CD4-positive, alpha-beta T cell (primary cell): ENCODE measurements at regions not wholly inside any gene's neighbourhood (a gene's known extent, or its start where the extent isn't known, plus 50 kb on each side); places are given as distances from the start of the nearest gene placed in this dataset.

Experiments
- ATAC-seq: fragments of 200-7000 bp; cut with Tn5 transposase; one replicate; pipeline ENCODE4 v1.10.0; 2022; ENCODE audit warnings: mild to moderate bottlenecking; ENCODE audit not compliant: poor library complexity
- CTCF ChIA-PET: fragments of 350-600 bp; sonication (Branson Sonifier 250); formaldehyde crosslinking; loops from one replicate; lab custom pipeline; 2021; ENCODE audit warnings: antibody characterized with exemption, inconsistent platforms; lab: Charles Lee
- POLR2A ChIA-PET: fragments of 350-600 bp; sonication (Branson Sonifier 250); formaldehyde crosslinking; loops from one replicate; lab custom pipeline; 2021; ENCODE audit warnings: antibody characterized with exemption, inconsistent platforms; lab: Charles Lee
- DNase-seq, 14 experiments: peaks; one replicate each; pipeline ENCODE4 v3.0.0-alpha.2; 2013 to 2020; ENCODE audit warnings: mixed read lengths in 2 of 14
- H3K27ac ChIP-seq, 2 donors: one replicate each; pipeline versions ENCODE4 v1.5.1 to v1.7.0; 2013; ENCODE audit warnings: low read length in 2 of 2, low read depth in 1 of 2, mild to moderate bottlenecking in 1 of 2
- H3K27me3 ChIP-seq, 2 experiments: 1 replicate in 1 of 2; 2 replicates in 1 of 2; pipeline versions ENCODE4 v1.6.1 to v1.7.0; 2013; ENCODE audit warnings: low read length in 2 of 2, control low read depth in 1 of 2, mild to moderate bottlenecking in 1 of 2, moderate library complexity in 1 of 2; ENCODE audit not compliant: insufficient read depth in 2 of 2, control insufficient read depth in 1 of 2
- H3K36me3 ChIP-seq: one replicate; pipeline ENCODE4 v1.6.1; 2013; ENCODE audit warnings: low read length, control low read depth; ENCODE audit not compliant: insufficient read depth
- H3K4me1 ChIP-seq: one replicate; pipeline ENCODE4 v1.6.1; 2013; ENCODE audit warnings: low read length, control low read depth; ENCODE audit not compliant: insufficient read depth
- H3K4me3 ChIP-seq: one replicate; pipeline ENCODE4 v1.5.1; 2013; ENCODE audit warnings: mild to moderate bottlenecking, low read length, moderate library complexity
- H3K9me3 ChIP-seq, 2 experiments: 1 replicate in 1 of 2; 2 replicates in 1 of 2; pipeline versions ENCODE4 v1.6.1 to v1.7.0; 2013; ENCODE audit warnings: low read length in 2 of 2, mild to moderate bottlenecking in 2 of 2, control low read depth in 1 of 2, moderate library complexity in 1 of 2; ENCODE audit not compliant: control insufficient read depth in 1 of 2, insufficient read depth in 1 of 2
- H3K27ac Mint-ChIP-seq: one replicate; pipeline ENCODE4 v1.8.0; 2020; ENCODE audit warnings: mixed read lengths
- H3K27me3 Mint-ChIP-seq: one replicate; pipeline ENCODE4 v1.8.0; 2021; ENCODE audit warnings: mixed read lengths
- H3K36me3 Mint-ChIP-seq: one replicate; pipeline ENCODE4 v1.8.0; 2021; ENCODE audit warnings: low read depth, mixed read lengths
- H3K4me1 Mint-ChIP-seq: one replicate; pipeline ENCODE4 v1.8.0; 2021; ENCODE audit warnings: low read depth, mixed read lengths
- H3K4me3 Mint-ChIP-seq: one replicate; pipeline ENCODE4 v1.8.0; 2020; ENCODE audit warnings: mild to moderate bottlenecking, mixed read lengths
- H3K9me3 Mint-ChIP-seq: one replicate; pipeline ENCODE4 v1.8.0; 2020; ENCODE audit warnings: mixed read lengths
- CTCF ChIP-seq: fragments of 200-600 bp; IDR thresholded peaks from one replicate; pipeline ENCODE4 v1.8.0; 2022; ENCODE audit warnings: antibody characterized with exemption, mild to moderate bottlenecking
- intact Hi-C, 2 experiments: fragments of 100-400 bp; cut with DNase I in 1 of 2; cut with micrococcal nuclease in 1 of 2; formaldehyde crosslinking; loops; one replicate each; pipeline versions ENCODE4 v1.15.1 to v1.9.0; 2023 to 2025; cut with DNase I, micrococcal nuclease

DNA sequence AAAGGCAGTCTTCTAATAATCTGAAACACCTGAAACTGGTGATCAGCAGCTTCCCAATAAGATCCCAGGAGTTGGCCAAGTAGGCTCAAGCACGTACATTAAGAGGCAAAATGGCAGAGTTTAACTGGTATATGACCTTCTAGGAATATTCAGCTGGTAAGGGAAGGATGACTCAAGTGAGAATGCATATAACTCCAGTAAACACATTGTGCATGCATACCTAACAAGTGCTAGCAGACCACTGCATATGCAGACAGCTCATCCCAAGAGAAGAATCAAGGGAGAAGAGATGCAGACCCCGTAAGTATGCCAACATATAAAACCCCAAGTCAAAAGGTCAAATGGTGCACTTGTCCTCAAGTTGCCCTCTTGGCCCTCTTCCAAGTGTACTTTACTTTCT lies 73.0 kb upstream of the ZRANB2 start:
- Histone ChIP-seq H3K4me3 (no peak overlapping the region), H3K36me3 (no peaks in the 10 kb centered on the region), H3K27me3 (no peaks in the 10 kb centered on the region), H3K9me3 (peaks cover 2 to 4% of the 10 kb centered on the region in 2 experiments), H3K27ac (no peak overlapping the region), H3K4me1 (no peaks in the 10 kb centered on the region)
- peaks cover 10% of the 10 kb centered on the region for H3K9me3 Mint-ChIP-seq
- H3K4me3 Mint-ChIP-seq, result no peak overlapping the region
- intact Hi-C loops, result no loop called here
- POLR2A ChIA-PET, result interaction anchor here (0.6 kb wide), 1 partner anchor 17 kb away, joined by 3 read pairs; no protein-coding TSS in a partner anchor
- no peaks in the 10 kb centered on the region for H3K36me3 Mint-ChIP-seq
- H3K27ac Mint-ChIP-seq, result no peak overlapping the region
- DNase-seq (no peak), ATAC-seq (no peak)
- CTCF ChIA-PET, result no interaction called here
- H3K27me3 Mint-ChIP-seq, result no peaks in the 10 kb centered on the region
- no peak for TF ChIP-seq CTCF
- H3K4me1 Mint-ChIP-seq, result no peaks in the 10 kb centered on the region

DNA sequence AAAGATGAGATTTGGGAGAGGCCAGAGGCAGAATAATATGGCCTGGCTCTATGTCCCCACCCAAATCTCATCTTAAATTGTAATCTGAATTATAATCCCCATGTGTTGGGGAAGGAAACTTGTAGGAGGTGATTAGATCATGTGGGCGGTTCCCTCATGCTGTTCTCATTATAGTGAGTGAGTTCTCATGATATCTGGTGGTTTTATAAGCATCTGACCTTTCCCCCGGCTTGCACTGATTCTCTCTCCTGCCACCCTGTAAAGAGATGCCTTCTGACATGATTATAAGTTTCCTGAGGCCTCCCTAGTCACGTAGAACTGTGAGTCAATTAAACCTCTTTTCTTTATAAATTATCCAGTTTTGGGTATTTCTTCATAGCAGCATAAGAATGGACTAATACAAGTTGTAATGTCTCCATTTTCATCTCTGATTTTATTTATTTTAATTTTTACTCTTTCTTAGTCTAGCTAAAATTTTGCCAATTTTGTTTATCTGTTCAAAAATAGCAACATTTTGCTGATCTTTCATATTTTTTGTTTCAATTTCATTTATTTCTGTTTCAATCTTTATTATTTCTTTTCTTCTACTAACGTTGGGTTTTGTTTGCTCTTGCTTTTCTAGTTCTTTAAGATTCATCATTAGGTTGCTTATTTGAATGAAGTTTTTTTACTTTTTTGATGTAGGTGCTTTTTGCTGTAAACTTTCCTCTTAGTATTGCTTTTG lies 67.0 kb upstream of the ZRANB2 start:
- peaks cover 4% of the 10 kb centered on the region for H3K36me3 Mint-ChIP-seq
- no peak overlapping the region for H3K4me3 Mint-ChIP-seq
- H3K9me3 ChIP-seq, result peaks cover 5 to 9% of the 10 kb centered on the region in 2 experiments
- no peaks in the 10 kb centered on the region for H3K4me1 Mint-ChIP-seq
- peaks cover 21% of the 10 kb centered on the region for H3K9me3 Mint-ChIP-seq
- H3K4me3 ChIP-seq, result no peak overlapping the region
- no peak overlapping the region for H3K27ac Mint-ChIP-seq
- H3K4me1 ChIP-seq, result no peaks in the 10 kb centered on the region
- TF ChIP-seq CTCF, result no peak
- H3K27me3 ChIP-seq, result no peaks in the 10 kb centered on the region
- no peak for ATAC-seq
- ChIA-PET POLR2A (no interaction called here), CTCF (no interaction called here)
- no peak for DNase-seq
- intact Hi-C loops, result no loop called here
- H3K36me3 ChIP-seq, result no peaks in the 10 kb centered on the region
- no peaks in the 10 kb centered on the region for H3K27me3 Mint-ChIP-seq
- H3K27ac ChIP-seq, result no peak overlapping the region

DNA sequence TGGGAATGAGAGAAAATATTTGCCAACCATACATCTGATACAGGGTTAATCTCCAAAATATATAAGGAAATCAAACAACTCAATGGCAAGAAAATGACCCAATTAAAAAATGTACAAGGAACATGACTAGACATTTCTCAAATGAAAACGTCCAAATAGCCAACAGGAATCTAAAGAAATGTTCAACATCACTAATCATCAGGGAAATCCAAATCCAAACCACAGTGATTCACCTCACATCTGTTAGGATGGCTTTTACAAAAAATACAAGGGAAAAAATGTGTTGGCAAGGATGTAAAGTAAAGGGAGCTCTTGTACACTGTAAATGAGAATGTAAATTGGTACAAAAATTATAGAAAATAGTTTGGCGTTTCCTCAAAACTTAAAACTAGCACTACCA lies 54.7 kb upstream of the ZRANB2 start:
- Histone ChIP-seq H3K4me1 (no peaks in the 10 kb centered on the region), H3K27me3 (no peaks in the 10 kb centered on the region), H3K27ac (no peak overlapping the region), H3K9me3 (peaks cover 0 to 35% of the 10 kb centered on the region in 2 experiments), H3K36me3 (no peaks in the 10 kb centered on the region), H3K4me3 (no peak overlapping the region)
- no peak for DNase-seq
- CTCF ChIA-PET, result no interaction called here
- intact Hi-C loops, result no loop called here
- ATAC-seq, result no peak
- Mint-ChIP-seq H3K4me3 (no peak overlapping the region), H3K27me3 (no peaks in the 10 kb centered on the region), H3K4me1 (no peaks in the 10 kb centered on the region), H3K36me3 (no peaks in the 10 kb centered on the region), H3K9me3 (peaks cover 11% of the 10 kb centered on the region), H3K27ac (no peak overlapping the region)
- POLR2A ChIA-PET, result no interaction called here
- no peak for TF ChIP-seq CTCF
